ENCODE measurements at regions not wholly inside any gene's neighbourhood (a gene's known extent, or its start where the extent isn't known, plus 50 kb on each side); places are given as distances from the start of the nearest gene placed in this dataset.
"Not testable (repeated sequence)": the region's sequence is repeated elsewhere in the genome, so short reads cannot be mapped to it uniquely, and the experiment has no call there.

- DNase-seq, result no peak
Observed at GRCh38 chr1:221263831-221264767, 384.9 kb downstream of the HLX start.

GRCh38 chr1:221264848-221265247 is 385.6 kb downstream of the HLX start:
- DNase-seq, result no peak

GRCh38 chr1:221268295-221268694 is 389.1 kb downstream of the HLX start:
- DNase-seq, result no peak

- DNase-seq, result no peak
Observed at GRCh38 chr1:221271701-221272100, 392.5 kb downstream of the HLX start.

- no peak for DNase-seq
Observed at GRCh38 chr1:221272940-221273339, 393.7 kb downstream of the HLX start.

- DNase-seq, result no peak
Observed at GRCh38 chr1:221274373-221274772, 395.1 kb downstream of the HLX start.

- no peak for DNase-seq
Observed at GRCh38 chr1:221276896-221277409, 397.7 kb downstream of the HLX start.

- DNase-seq, result no peak
Observed at GRCh38 chr1:221279146-221279545, 399.9 kb downstream of the HLX start.

- DNase-seq, result no peak
Observed at GRCh38 chr1:221283532-221283931, 404.3 kb downstream of the HLX start.

- no peak for DNase-seq
Observed at GRCh38 chr1:221284028-221284427, 404.8 kb downstream of the HLX start.

- DNase-seq, result not testable (repeated sequence)
Observed at GRCh38 chr1:221284991-221285390, 405.7 kb downstream of the HLX start.

- DNase-seq, result not testable (repeated sequence)
Observed at GRCh38 chr1:221285458-221286210, 406.4 kb downstream of the HLX start.

- no peak for DNase-seq
Observed at GRCh38 chr1:221286399-221286798, 407.2 kb downstream of the HLX start.

GRCh38 chr1:221289103-221289502 is 409.9 kb downstream of the HLX start:
- DNase-seq, result no peak

- no peak for DNase-seq
Observed at GRCh38 chr1:221290669-221291068, 411.4 kb downstream of the HLX start.

GRCh38 chr1:221291113-221291512 is 411.9 kb downstream of the HLX start:
- DNase-seq, result no peak

GRCh38 chr1:221292652-221293051 is 413.4 kb downstream of the HLX start:
- no peak for DNase-seq

- no peak for DNase-seq
Observed at GRCh38 chr1:221294242-221294641, 415.0 kb downstream of the HLX start.

GRCh38 chr1:221302357-221302756 is 423.1 kb downstream of the HLX start:
- DNase-seq, result no peak

GRCh38 chr1:221302810-221303209 is 423.6 kb downstream of the HLX start:
- DNase-seq, result no peak

- no peak for DNase-seq
Observed at GRCh38 chr1:221303623-221304022, 424.4 kb downstream of the HLX start.

- no peak for DNase-seq
Observed at GRCh38 chr1:221306239-221306638, 427.0 kb downstream of the HLX start.

Measured in GOT3 (cell line).